HCEC 1CT (cell line): ENCODE measurements at regions not wholly inside any gene's neighbourhood (a gene's known extent, or its start where the extent isn't known, plus 50 kb on each side); places are given as distances from the start of the nearest gene placed in this dataset.

ENCODE experiments used
- DNase-seq: peaks from one replicate; pipeline ENCODE4 v3.0.0-alpha.2; 2017

- DNase-seq: no peak
Observed at GRCh38 chr2:60091894-60092293, 461.6 kb downstream of the BCL11A start.

GRCh38 chr2:60091266-60091665, 462.2 kb downstream of the BCL11A start:
- DNase-seq: no peak

DNA sequence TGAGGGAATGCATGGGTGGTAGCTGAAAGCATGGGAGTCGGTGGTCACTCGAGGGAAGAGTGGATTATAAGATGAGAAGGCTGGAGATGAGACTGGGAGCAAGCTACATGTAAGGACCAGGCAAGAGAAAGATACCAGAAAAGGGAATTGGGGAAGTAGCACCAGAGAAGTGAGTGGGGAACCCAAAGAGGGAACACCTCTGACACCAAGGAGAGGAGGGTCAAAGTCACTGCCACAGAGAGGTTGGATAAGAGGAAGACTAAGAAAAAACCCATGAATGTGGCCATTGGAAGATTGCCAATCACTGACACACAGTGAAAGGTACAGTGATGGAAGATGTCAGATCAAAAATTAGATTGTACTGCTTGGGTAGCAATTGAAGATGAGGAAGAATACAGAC, 473.9 kb downstream of the BCL11A start:
- DNase-seq: no peak

GRCh38 chr2:60075048-60075447, 478.4 kb downstream of the BCL11A start:
- no peak for DNase-seq

GRCh38 chr2:60073201-60073600, 480.3 kb downstream of the BCL11A start:
- no peak for DNase-seq

- no peak for DNase-seq
Observed at GRCh38 chr2:60072609-60073008, 480.8 kb downstream of the BCL11A start.

DNA sequence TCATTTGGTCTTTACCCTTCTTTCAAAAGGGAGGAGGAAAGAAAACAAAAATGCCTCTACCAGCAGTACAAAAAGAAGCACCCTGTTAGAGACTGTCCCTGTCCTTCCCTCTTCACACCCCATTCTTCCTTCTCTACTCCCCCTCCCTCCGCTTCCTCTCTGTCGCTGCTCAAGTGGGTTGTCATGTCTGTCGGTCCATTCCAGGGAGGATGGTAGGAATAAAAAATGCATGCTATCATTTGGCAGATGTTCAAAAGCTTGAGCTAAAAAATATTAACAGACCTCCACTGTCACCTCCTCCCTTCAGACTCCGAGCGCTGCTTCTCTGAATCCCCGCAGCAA, 482.0 kb downstream of the BCL11A start:
- DNase-seq: no peak

- no peak for DNase-seq
Observed at GRCh38 chr2:60070736-60071489, 482.5 kb downstream of the BCL11A start.

DNA sequence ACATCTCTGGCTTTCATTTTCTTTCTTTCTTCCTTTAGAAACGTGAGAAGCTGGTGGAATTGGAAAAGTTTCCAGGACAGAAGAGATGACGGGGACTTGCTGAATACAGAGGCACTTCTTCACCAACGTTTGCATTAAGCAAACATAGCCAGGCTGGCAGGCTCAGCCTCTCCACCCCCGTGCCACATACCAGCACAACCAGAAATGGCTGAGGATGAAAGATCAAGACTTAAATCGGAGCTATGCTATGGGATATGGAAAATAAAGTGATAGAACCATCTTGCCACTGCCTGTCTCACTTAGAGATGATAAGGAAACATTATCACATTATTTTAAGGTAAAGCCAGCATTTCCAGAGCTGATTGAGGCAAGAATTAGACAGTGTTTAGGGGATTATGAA, 483.3 kb downstream of the BCL11A start:
- DNase-seq: no peak

- no peak for DNase-seq
Observed at GRCh38 chr2:60068755-60069154, 484.7 kb downstream of the BCL11A start.

GRCh38 chr2:60067006-60067405, 486.4 kb downstream of the BCL11A start:
- DNase-seq: no peak

GRCh38 chr2:60066096-60066839, 487.2 kb downstream of the BCL11A start:
- DNase-seq: no peak

DNA sequence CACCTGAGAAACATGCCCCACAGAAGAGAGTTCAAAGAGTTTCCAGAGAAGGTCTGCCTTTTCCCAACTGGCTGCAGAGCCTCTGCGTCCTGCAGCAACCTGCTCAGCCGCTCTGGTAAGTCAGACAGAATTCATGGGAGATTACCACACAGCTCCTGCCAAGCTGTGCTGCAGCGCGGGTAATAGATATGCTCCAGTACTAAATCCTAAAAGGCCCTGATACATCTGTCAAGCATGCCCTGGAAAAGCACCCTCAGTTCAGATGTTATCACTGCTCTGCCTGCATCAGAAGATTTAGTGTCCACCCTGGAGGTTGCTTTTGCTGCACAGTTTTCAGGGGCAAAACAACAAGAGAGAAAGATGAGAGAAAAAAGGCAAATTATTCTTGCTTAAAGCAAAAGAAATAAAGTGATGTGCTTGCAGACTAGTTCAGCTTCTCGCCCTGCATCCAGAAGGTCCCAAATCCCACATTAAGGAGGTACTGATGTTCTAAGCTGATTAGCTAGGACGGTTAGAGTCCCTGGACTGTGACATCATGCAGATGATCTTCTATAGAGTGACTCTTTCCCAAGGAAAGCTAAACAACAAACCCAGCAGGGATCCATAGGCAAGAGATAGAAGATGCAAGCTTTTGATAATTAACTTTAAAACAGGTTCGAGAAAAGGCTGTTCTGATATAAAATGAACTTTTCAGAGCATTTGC, 488.6 kb downstream of the BCL11A start:
- DNase-seq: no peak

- no peak for DNase-seq
Observed at GRCh38 chr2:60058781-60059180, 494.7 kb downstream of the BCL11A start.

DNA sequence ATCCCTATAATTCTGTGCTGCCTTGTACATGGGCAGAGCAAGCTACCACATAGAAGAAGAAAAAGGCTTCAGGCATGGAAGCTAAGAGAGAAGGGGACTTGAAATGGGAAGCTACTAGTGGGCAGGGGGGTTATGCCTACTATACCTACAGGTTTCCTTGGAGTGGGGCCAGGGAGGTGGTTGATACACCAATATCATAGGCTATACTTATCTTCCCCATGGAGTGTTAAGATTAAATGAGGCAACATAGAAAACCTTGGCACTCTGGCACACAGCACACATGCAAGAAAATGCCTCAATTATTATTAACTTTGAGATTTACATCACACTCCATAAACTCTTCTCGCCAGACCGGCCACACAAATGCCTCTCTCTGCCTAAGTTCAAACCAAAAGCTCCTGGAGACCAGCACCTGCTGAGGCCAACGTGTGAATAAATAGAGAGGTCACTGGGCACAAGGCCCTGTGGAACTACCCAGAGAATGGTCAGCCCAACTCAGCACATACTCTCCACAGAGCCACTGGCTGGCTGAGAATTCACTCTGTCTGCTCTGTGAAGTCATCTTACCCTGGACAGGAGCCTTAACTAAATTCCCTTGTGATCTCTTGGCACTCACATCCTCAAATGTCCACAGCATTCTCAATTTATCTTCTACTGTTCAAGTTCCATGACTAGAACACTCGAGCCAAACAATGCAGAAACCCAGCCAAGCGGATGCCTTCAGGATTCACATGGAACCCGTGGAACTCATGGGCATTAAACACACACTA, 498.7 kb downstream of the BCL11A start:
- no peak for DNase-seq

DNA sequence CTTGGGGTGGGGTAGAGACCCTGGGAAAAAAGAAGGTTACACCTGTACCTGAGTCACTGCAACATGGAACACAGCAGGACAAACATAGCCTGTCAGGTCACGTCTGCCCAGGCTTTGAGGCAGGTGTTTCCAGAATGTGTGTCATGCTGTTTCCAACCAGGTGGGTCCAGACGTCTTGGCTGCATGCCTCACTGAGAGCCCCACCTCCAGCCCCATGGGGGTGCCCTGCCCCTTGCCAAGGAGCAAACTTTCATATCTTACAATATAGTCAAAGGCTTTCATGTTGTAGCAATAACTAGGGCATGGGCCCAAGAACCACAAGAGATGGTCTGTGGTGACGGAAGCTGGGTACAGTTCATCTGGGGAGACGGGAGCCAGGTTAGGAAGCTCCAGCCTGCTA, 499.7 kb downstream of the BCL11A start:
- no peak for DNase-seq

DNA sequence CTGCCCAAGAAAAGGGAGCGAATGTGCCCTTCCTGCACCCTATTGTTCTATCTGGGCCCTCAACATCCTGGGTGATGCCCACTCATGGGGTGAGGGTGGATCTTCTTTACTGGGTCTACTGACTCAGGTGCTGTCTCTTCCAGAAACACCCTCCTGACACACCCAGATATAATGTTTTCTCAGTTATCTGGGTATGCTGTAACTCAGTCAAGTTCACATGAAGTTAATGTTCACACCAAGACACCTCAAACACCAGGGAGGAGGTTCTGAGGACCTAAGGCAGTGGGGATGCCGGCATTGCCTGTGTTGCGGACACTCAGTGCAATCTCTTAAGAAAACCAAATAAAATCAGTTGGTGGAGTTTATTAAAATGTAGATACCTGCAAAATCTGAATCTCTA, 500.9 kb downstream of the BCL11A start:
- no peak for DNase-seq

DNA sequence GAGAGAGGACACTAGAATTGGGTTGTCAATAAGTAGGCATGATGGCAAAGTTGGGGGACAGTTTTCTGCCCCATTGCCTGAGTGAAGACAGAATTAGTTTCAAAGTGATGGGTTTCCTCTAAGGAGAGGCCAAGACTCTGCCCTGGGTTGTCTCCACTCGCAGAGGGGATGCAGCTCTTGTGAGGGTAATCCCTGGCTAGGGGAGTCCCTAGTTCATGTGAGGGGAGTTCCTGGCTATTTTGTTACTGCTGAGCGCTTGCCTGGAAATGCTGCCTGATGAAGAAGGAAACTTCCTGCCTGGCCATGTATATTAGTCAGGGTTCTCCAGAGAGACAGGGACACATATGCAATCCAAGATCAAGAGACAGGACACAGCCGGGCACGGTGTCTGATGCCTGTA, 501.5 kb downstream of the BCL11A start:
- no peak for DNase-seq

DNA sequence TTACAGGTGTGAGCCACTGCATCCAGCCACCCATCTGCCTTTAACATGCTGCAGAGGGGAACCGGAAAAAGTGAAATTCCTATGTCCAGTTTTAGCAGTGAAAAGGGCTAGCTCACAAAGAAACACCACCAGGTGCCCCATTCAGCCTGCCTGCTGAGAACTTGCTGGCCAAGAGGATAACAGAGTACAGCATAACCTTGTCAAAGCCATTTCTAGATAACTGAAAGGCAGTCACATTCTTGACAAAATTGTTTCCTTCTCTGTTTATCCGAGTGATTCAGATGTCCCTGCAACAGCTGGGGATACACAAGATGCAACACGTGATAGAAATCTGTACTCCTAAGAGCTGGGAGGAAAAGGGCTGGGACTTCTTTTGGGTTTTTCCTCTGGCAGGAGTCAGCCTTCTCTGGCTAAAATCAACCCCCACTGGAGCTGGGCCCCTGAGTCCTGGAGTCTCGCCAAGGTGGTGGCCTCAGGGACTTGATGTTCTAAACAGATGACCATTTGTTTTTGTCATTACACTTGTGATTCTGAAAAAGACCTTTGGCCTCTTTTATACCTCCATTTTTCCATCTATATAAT, 505.4 kb downstream of the BCL11A start:
- no peak for DNase-seq

DNA sequence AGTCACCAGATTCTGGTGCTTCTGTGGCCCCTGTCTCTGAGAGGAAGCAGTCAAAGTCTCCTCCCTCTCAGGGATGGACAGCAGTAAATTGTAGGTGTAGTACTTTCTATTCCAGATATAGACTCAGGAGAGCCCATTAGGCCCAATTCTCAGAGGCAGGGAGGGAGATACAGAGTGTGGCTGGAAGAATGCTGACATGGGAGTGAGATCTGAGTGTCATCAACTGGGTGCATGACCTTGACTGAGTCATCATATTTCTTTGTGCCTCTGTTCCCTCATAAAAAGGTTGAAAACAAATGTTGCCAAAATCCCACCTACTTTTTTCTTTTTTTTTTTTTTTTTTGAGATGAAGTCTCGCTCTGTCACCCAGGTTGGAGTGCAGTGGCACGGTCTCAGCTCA, 506.1 kb downstream of the BCL11A start:
- no peak for DNase-seq

DNA sequence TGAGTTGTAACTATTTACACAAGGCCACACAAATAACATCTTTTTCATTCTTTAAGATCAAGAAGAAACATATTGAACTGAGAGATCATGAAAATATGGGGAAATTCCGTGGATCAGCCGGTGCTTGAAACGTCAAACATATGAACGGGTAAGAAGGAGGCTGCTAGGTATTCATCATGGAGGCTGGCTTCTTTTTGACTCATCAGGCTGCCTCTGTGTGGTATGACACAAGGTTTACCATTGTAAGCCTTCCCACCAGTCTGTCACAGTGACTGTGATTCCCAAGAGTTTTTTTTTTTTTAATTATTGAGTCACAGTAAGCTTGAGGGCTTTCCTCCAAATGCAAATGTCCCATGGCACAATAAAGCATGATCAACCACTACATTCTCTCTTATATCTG, 506.9 kb downstream of the BCL11A start:
- DNase-seq: no peak

GRCh38 chr2:60045456-60045855, 508.0 kb downstream of the BCL11A start:
- no peak for DNase-seq

- no peak for DNase-seq
Observed at GRCh38 chr2:60044484-60044883, 509.0 kb downstream of the BCL11A start.
